Glomerular visceral epithelial cell (primary cell): ENCODE measurements at regions not wholly inside any gene's neighbourhood (a gene's known extent, or its start where the extent isn't known, plus 50 kb on each side); places are given as distances from the start of the nearest gene placed in this dataset.

Source experiments
- DNase-seq: peaks from one replicate; pipeline ENCODE4 v3.0.0-alpha.2; 2016; ENCODE audit errors: extremely low spot score

DNA sequence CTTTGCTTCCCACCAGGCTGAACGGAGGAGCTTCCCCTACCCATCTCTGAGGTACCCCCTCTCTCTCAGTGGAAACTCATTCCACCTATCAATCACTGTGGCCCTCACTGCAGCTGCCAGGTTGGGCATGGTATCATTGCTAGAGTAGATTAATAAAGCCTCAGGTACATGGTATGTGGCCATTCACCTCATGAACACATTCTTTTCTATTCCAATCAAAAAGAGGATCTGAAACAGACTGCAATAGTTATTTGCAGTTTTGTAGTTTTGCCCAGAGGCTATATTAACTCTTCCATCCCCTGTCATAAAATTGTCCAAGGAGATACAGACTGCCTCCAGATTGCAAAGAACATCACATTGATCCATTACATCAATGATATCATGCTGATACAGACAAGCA is 85.8 kb upstream of the MVB12B start:
- DNase-seq, result no peak

GRCh38 chr9:126248680-126249079 is 77.9 kb upstream of the MVB12B start:
- DNase-seq, result peak; percentile 46

GRCh38 chr9:126261584-126262356 is 64.9 kb upstream of the MVB12B start:
- no peak for DNase-seq

- DNase-seq, result no peak
These were observed 63.9 kb upstream of the MVB12B start for GRCh38 chr9:126262738-126263137.

DNA sequence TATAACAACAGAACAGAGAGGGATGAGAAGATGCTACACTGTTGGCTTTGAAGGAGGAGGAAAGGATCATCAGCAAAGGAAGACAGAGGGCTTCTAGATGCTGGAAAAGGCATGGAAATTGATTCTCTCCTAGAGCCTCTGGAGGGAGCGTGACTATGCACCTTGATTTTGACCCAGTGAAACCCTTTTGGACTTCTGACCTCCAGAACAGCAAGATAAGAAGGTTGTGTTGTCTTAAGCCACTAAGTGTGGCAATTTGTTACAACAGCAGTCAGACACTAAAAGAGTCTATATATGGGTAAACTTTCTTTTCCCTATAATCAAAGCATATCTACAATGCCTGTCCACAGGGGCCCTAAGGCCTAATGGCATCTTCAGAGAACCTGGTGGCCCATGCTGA is 56.1 kb upstream of the MVB12B start:
- no peak for DNase-seq

DNA sequence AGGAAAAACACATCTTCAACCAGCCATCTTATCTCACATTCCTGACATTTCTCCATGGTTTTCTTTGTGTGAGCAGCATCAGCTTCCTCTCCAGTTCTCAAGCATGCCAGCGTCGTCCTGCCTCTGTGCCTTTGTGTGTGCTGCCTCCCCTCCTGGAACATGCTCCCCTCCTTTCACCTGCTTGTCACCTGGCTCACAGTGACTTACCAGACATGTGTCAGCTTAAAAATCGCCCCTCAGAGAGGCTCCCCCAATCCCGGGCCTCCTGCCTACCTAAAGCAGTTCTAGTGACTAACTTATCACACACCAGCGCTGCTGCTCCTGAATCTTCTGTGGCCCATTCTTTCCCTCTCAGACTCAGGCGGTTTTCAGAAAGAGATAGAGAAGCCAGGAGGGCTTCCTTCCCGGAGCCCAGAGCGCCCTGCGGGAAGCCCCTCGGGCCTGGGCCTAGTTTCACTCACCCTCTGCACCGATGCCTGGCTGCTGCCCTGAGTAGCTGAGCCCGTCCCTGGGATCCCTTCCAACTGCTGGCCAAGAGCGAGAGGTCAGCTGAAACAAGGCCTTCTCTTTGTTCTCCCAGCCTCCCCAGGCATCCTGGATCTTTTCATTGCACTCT is 51.1 kb upstream of the MVB12B start:
- no peak for DNase-seq

DNA sequence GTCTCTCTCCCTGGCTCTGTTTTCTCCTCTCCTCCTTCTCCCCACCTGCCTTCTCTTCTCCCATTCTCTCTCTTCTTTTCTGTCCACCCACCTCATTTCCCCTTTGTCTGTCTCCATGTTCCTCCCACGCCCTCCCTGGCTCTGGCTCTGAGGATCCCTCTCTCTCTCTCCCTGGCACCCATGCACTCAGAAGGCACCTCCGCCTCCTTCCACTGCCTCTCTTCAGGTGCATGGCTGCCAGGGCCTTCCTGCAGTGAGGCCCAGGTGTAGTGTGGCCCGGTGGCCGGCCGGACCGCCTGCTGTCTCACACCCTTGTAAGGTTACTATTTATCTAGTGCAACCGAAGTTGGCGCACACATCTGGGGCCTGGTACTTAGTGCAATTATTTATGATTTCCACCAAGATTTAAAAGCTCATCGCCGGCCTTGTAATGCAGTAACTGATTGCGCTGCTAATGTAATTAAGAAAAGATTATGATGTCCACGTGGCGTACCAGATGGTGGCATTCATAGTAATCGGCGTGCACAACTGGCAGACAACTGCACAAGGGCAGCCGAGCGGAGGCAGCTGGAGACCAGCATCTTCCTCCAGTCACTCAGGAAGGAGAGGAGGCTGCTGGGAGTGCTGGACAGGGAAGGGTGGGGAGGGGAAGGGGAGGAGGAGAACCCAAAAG is 50.4 kb upstream of the MVB12B start:
- no peak for DNase-seq
